HG02981 (cell line): ENCODE measurements at regions not wholly inside any gene's neighbourhood (a gene's known extent, or its start where the extent isn't known, plus 50 kb on each side); places are given as distances from the start of the nearest gene placed in this dataset.

Source experiments
- ATAC-seq: cut with Tn5 transposase; IDR thresholded peaks from one replicate; pipeline ENCODE4 v1.9.1; 2021; ENCODE audit warnings: mild to moderate bottlenecking, moderate library complexity; ENCODE audit not compliant: unreplicated experiment

- no peak for ATAC-seq
Measured at GRCh38 chr14:101451166-101451565, 110.1 kb upstream of the DIO3 start.

DNA sequence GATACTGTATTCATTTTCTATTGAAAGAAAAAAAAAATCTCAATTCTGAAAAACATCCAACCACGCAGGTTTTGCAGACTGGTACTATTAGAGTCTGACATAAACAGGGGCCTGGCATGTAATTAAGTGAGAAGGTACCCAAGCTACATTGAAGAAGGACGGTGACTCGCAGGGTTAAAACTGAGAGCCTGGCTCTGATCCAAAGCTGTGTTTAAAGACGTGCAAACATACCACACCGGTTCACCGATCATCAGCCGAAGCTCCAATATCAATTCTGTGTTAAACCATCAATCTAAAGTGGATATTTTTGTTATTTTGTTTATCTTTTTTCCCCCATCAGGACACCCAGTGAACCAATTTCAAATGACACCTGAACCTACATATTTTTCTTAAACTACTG lies 108.1 kb upstream of the DIO3 start:
- ATAC-seq: no peak

- no peak for ATAC-seq
Measured at GRCh38 chr14:101454229-101454628, 107.1 kb upstream of the DIO3 start.

GRCh38 chr14:101456246-101457175 lies 104.8 kb upstream of the DIO3 start:
- ATAC-seq: no peak

GRCh38 chr14:101457301-101457935 lies 103.9 kb upstream of the DIO3 start:
- ATAC-seq: no peak

DNA sequence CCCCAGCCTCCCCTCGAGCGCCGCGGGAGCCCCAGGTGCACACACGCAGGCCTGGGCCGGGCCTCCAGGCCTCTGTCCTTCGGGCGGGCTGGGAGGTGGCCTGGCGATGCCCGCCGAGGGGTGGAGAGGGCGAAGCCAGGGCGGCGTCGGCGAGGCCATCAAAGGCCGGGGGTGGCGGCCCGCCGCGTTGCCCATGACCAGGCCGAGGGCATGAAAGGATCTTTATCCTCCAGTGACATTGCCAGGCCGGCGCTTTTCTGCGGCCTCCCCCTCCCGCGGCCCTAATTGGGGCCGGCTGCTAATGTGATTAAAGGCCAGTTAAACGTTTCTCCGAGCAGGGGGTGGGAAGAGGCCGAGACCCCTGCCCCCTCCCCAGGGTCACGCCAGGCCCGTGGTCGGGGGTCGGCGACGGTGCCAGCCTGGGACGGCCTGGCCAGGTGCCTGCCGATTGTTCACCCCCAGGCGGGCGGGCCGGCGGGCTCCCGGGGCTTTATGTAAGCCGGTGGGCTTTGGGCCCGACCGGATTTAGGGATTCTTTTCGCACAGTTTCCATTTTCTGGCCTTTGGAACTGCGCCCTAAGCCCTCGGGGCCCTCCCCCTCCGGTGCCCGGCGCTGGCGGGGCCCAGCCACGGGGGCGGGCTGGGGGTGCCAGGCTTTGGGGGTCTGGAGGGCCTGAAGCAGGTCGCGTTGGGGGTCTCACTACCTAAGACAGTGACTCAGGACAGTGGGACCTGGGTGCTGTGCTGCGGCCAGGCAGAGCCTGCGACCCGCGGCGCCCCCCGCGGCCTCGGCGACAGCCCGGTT lies 103.2 kb upstream of the DIO3 start:
- no peak for ATAC-seq

DNA sequence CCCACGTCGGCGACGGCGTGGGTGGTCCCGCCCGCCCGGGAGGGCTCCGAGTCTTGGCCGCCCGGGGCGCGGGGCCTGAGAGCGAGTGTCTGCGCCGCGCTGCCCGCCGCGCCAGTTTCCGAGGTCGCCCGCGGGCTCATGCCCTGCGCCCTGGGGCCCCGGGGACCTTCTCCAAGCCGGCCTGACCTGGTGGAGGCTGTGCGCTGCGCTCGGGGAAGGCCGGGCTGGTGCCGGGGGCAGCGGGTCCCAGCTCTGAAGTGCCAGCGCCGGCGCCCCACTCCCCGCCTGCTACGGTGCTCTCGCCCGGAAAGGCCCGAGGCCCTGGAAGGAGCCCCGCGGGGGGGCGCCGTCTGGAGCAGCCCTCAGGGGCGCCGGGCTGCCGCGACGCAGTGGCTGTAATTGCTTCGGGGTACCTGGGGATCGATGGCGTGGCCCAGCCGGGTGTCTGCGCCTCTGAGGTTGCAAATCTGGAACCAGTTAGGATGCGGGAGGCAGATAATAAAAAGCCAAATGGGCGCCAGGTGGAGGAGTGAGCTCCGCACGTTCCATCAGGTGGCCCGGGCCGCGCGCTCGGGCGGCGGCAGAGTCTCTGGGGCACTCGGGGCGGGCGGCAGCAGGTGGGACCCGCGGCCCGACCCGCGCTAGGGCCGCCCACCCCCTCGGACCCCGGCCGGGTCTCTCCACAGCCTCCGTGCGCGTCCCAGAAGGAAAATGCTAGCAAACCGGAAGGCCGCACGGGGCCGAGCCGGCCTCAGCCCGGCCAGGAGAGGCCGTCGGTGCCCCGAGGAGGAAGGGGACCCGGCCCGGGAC lies 102.3 kb upstream of the DIO3 start:
- no peak for ATAC-seq

GRCh38 chr14:101459551-101459900 lies 101.8 kb upstream of the DIO3 start:
- no peak for ATAC-seq

DNA sequence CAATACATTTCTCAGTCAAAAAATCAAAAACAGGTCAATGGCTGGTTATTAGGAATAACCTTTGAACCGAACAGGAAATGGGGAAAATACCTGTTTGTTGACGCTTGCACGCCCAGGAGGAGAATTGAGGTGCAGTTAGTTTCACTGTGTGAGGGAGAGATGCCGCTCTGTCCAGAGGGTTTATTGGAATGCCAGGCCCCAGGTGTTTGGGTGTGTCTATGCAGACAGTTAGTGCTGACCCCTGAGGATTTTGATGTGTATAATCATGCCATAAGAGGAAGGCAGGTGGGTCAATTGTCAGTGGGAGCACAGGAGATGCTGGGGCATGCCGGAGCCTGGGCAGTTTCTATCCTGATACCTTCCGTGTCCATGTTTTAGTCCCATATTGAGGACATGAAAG lies 100.8 kb upstream of the DIO3 start:
- ATAC-seq: no peak

DNA sequence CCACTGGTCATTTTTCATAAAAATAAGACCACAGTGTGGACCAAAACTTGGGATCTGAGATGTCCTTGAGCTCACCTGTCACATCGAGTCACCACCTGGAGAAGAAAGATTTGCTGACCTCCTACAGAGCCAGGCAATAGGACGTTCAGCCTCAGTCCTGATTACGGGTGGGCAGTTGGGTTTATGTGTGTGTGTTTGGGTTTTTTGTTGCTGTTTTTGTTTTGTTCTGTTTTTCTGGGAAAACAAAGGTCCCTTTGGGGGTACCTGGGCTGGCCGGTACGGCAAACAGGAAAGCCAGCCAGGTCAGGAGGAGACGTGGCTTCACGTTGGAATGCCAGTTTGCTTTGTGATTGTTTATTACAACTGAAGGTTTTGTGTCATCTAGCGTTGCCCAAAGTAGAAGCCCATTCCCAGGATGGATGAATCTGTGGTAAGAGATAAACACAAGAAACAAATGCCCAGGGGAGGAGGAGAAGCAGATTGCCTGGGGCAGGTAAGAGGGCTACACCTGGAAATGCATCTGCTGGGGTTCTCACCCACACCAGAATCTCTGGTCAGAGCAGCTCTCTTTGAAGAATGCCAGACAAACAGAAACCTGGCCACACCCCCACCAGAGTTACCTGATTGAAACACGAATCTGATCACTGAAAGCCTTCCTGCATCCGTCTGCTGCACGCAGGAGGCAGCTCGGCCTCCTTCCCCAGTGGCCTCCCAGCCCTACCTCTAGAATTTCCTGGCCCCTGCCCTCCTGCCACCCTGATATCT lies 100.1 kb upstream of the DIO3 start:
- no peak for ATAC-seq

- ATAC-seq: no peak
Measured at GRCh38 chr14:101461891-101462290, 99.4 kb upstream of the DIO3 start.

- ATAC-seq: no peak
Measured at GRCh38 chr14:101462726-101463565, 98.3 kb upstream of the DIO3 start.

GRCh38 chr14:101463566-101464171 lies 97.6 kb upstream of the DIO3 start:
- ATAC-seq: no peak

DNA sequence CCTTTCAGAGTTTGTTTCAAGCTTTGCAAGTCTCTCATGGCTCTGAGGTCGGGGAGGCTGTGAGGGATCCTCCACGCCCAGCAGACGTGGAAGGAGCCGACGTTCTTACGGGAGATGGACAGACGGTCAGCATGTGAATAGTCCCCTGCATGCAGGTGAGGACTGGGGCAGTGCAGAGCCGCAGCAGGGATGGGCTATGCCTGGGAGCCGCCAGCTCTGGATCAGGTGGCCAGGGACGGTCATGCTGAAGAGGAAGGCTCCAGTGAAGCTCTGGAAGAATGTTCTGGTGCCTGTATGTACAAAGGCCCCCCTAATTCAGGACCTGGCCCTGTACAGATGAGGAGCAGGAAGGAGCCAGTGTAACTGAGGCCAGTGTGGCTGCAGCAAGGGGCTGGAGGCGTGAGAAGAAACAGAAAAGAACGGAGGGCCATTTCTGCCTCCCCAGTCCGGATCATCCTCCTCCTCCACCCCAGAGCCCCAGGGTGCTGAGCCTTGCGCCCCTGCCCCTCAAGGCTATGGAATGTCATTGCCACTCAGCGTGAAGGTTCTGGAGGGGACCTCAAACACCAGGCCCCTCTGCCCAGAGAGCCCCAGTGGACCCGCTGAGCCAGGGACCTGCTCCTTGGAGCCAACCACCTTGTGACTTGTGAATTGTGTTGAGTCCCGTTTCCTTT lies 96.8 kb upstream of the DIO3 start:
- ATAC-seq: no peak

DNA sequence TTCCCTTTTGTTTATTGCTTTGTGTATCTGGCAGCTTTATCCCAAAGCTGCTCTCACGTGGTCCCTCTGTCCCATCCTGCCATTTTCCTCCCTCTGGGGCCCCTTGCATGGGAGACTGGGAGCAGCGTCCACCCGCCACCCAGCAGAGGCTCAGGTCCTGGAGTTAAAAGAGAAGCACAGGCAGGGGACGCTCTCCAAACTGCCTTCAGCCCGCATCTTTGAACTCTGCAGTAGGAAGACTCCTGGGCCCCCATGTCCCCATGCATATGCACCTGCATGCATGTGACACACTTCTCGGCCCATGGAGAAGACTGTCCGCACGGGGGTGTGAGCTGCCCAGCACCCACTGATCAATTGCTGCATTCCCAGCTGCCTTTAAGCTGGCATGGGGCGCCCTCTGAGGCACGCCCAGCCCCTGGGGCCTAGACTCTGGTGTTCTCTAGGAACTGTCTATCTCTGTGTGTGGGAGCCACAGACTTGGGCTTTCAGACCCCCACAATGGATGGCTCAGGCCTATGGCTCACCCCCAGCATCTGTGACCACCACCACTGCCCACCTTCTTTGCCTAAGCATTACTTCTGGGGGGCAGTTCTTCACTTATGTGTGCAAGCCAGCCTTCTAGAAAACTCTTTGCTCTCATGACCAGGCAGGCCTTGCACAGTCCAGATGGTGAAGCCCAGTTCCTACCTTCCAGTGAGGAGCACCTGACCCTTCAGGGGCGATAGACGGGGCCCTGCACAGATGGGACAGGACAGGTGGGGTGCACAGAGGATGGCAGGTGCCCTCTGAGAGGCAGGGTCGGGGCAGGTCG lies 96.1 kb upstream of the DIO3 start:
- no peak for ATAC-seq

DNA sequence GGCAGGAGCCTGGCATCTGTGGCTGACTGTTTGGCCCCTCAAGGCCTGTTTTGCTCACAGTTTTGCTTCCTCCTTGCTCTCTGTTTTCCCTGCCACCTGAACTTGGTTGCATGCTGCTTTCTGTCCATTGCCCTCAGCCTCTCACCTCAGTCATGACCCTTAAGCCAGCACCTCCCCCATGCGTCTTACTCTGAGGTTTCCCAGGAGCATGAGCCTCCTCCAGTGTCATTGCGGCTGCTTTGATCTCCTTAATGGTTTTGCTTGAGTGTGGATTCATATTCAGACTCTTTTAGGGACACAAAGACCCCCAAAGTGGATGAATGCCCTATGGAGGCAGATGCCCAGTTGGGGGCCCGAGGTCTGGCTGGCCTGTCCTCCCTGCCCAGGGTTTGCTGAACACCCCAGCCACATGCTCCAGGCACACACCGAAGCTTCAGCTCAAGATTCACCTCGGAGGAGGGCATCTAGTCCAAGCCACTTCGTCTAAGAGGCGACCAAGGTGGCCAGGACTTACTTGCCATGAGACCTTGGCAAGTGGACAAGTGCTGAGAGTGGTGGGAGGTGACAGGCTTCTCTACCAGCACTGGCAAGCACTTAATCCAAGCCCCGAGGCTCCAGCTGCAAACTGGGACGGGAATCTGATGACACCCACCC lies 95.4 kb upstream of the DIO3 start:
- no peak for ATAC-seq
